GM10266 (cell line): ENCODE measurements at regions not wholly inside any gene's neighbourhood (a gene's known extent, or its start where the extent isn't known, plus 50 kb on each side); places are given as distances from the start of the nearest gene placed in this dataset.
"Not testable (repeated sequence)": the region's sequence is repeated elsewhere in the genome, so short reads cannot be mapped to it uniquely, and the experiment has no call there.

Source experiments
- DNase-seq: peaks from one replicate; pipeline ENCODE4 v3.0.0; 2012; ENCODE audit errors: extremely low spot score
- TF ChIP-seq, protein P1 (sequence below): IDR thresholded peaks from 2 replicates; pipeline ENCODE4 v1.5.1; 2012; ENCODE audit warnings: mild to moderate bottlenecking, low read depth; ENCODE audit not compliant: control insufficient read depth, insufficient read depth; ENCODE audit errors: missing control alignments

DNA sequence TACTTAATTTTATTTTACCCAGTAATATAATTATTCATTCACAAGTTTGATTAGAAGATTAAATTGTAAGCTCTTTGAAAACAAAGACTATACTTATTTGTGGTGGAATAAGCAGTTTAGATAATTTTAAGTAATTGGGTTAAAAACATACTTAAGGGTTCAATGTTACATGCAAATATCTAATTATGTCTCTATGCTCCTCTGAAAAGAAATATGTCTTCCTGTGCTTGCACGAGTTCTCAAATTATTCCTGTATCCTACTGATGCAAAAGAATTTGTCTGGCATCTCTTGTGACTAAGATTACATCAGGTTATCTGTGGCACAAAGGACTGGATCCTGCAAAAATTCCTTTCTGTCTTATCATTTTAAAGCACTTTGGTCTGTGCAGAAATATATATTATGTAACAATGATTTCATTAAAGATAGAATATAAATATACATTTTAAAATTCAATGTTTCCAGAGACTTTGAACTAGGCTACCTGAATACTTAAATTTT is 416.7 kb downstream of the COL11A1 start:
- DNase-seq = no peak
- TF ChIP-seq, protein P1, sequence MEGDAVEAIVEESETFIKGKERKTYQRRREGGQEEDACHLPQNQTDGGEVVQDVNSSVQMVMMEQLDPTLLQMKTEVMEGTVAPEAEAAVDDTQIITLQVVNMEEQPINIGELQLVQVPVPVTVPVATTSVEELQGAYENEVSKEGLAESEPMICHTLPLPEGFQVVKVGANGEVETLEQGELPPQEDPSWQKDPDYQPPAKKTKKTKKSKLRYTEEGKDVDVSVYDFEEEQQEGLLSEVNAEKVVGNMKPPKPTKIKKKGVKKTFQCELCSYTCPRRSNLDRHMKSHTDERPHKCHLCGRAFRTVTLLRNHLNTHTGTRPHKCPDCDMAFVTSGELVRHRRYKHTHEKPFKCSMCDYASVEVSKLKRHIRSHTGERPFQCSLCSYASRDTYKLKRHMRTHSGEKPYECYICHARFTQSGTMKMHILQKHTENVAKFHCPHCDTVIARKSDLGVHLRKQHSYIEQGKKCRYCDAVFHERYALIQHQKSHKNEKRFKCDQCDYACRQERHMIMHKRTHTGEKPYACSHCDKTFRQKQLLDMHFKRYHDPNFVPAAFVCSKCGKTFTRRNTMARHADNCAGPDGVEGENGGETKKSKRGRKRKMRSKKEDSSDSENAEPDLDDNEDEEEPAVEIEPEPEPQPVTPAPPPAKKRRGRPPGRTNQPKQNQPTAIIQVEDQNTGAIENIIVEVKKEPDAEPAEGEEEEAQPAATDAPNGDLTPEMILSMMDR = no peak

DNA sequence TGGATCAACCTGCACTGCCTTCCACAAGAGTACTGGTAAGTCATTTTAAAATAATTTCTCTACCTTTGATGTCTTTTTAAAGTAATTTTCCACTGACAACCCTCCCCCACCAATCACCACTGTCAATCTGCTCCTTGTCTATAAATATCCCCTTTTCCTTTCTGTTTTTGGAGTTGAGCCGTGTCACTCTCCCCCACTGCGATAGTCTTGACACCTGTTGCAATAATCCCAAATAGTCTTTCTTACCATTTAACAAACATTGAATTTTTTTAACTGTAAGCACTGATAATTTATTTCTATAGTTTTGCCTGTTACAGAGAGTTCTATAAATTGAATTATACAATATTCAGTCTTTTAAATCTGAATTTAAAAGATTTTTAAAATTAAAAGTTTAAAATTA is 420.9 kb downstream of the COL11A1 start:
- TF ChIP-seq, protein P1 = no peak
- DNase-seq = no peak

DNA sequence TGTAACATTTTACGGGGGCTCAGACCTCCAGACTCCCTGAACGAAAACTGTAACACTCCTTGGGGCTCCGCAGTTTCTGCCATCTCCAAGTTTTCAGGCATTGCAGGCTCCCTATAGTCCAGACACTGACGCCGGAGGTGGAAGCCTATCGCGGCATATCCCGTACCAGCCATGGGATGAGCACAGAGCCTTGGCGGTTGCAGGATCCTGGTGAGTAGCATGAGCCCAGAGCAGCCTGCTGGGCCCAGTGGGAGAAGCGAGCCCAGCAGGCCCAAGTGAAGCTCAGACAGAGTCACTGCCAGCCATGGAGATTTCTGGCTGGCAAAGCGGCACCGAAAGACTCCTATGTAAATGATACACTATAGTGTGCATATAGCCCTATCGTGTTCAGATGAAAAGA is 446.8 kb downstream of the COL11A1 start:
- DNase-seq = no peak
- TF ChIP-seq, protein P1 = no peak

DNA sequence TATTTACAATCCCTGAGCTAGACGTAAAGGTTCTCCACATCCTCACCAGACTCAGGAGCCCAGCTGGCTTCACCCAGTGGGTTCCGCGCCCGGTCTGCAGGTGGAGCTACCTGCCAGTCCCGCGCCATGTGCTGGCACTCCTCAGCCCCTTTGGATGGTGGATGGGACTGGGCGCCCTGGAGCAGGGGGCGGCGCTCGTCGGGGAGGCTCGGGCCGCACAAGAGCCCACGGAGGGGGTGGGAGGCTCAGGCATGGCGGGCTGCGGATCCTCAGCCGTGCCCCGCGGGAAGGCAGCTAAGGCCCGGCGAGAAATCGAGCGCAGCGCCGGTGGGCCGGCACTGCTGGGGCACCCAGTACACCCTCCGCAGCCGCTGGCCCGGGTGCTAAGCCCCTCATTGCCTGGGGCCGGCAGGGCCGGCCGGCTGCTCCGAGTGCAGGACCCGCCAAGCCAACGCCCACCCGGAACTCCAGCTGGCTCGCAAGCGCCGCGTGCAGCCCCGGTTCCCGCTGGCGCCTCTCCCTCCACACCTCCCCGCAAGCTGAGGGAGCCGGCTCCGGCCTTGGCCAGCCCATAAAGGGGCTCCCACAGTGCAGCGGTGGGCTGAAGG is 448.3 kb downstream of the COL11A1 start:
- not testable (repeated sequence) for DNase-seq

DNA sequence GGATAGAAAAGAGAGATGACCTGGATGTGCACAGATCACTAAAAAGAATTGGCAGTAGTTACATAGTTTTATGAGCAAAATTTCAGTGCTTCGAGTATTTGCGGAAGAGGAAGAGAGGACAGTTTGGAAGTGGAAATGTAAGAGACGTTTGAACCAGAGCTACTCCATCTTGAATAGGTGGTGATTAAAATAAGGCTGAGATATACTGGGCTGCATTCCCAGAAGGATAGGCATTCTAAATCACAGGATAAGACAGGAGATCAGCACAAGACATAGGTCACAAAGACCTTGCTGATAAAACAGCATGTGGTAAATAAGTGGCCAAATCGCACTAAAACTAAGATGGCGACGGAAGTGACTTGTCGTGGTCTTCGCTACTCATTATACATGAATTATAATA is 453.3 kb downstream of the COL11A1 start:
- TF ChIP-seq, protein P1 = no peak

DNA sequence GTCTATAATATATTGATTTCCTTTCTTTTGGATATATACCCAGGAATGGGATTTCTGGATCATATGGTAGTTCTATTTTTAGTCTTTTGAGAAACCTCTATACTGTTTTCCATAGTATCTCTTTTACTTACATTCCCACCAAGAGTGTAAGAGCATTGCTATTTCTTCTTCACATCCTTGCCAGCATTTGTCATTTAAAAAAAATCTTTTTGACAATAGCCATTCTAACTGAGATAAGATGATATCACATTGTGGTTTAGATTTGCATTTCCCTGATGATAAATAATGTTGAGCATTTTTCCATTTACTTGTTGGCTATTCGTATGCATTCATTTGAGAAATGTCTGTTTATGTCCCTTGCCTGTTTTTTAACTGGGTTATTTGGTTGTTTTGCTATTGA is 467.4 kb downstream of the COL11A1 start:
- TF ChIP-seq, protein P1 = no peak
- DNase-seq = no peak

More for the DNA sequence above, 453.3 kb downstream of the COL11A1 start:
- no peak for DNase-seq

DNA sequence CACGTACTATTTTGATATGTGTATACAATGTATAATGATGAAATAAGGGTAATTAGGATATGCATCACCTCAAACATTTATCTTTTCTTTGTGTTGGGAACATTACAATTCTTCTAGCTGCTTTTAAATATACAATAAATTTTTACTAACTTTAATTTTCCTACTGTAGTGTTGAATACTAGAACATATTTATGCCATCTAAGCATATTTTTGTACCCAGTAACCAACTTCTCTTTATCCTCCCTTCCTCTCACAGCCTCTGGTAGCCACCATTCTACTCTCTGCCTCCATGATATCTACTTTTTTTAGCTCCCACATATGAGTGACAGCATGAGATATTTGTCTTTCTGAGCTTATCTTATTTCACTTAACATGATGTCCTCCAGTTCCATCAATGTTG is 468.0 kb downstream of the COL11A1 start:
- TF ChIP-seq, protein P1 = no peak
- no peak for DNase-seq

DNA sequence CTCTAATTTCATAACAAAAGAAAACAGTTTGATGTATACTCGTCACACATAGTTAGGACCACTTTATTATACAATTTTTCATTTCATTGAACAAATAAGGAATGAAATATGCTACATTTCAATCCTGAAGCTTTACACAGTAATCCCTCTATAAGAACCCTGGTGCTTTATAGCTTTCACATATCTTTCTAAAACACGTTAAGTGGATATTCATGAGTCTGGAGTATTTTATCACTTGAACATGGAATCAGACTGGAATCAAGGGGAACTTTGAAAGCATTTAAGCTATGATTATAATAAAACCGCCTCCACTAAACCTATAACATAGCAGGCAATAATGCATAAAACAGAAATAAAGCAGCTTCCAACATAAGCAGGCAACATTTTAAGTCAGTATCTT is 476.6 kb downstream of the COL11A1 start:
- TF ChIP-seq, protein P1 = no peak
- DNase-seq = no peak
